WTC11 (cell line): ENCODE measurements at regions not wholly inside any gene's neighbourhood (a gene's known extent, or its start where the extent isn't known, plus 50 kb on each side); places are given as distances from the start of the nearest gene placed in this dataset.

Experiments
- ATAC-seq: fragments of 200-7000 bp; cut with Tn5 transposase; 2 replicates; pipeline ENCODE4 v1.10.0; 2021; ENCODE audit warnings: mild to moderate bottlenecking, moderate library complexity
- CTCF ChIA-PET: fragments of 300-600 bp; sonication (Branson Sonifier 250); formaldehyde crosslinking; loops from one replicate; lab custom pipeline; 2021; ENCODE audit warnings: antibody characterized with exemption; lab: Charles Lee
- POLR2A ChIA-PET: fragments of 350-600 bp; sonication (Branson Sonifier 250); formaldehyde crosslinking; loops from one replicate; lab custom pipeline; 2021; ENCODE audit warnings: antibody characterized with exemption; lab: Charles Lee
- DNase-seq: peaks from one replicate; pipeline ENCODE4 v3.0.0; 2021; ENCODE audit warnings: low spot score
- H3K27ac Mint-ChIP-seq: 2 replicates; pipeline ENCODE4 v1.8.0; 2021; ENCODE audit warnings: mixed read lengths
- H3K27me3 Mint-ChIP-seq: 2 replicates; pipeline ENCODE4 v1.8.0; 2021; ENCODE audit warnings: low read depth, mild to moderate bottlenecking, moderate library complexity, mixed read lengths
- H3K36me3 Mint-ChIP-seq: 2 replicates; pipeline ENCODE4 v1.8.0; 2021; ENCODE audit warnings: mixed read lengths
- H3K4me1 Mint-ChIP-seq: 2 replicates; pipeline ENCODE4 v1.8.0; 2022; ENCODE audit warnings: mixed read lengths
- H3K4me3 Mint-ChIP-seq: 2 replicates; pipeline ENCODE4 v1.8.0; 2021; ENCODE audit warnings: mild to moderate bottlenecking, moderate library complexity, mixed read lengths
- H3K9me3 Mint-ChIP-seq: 2 replicates; pipeline ENCODE4 v1.8.0; 2021; ENCODE audit warnings: mixed read lengths
- AFF4 ChIP-seq: sonication (generic); formaldehyde crosslinking; IDR thresholded peaks from 2 replicates; pipeline ENCODE4 v1.8.1; 2023; ENCODE audit warnings: mild to moderate bottlenecking, missing genetic modification reagents, borderline replicate concordance
- ATF3 ChIP-seq: sonication (generic); formaldehyde crosslinking; conservative IDR thresholded peaks from 2 replicates; pipeline ENCODE4 v1.8.1; 2022; ENCODE audit warnings: mild to moderate bottlenecking, missing genetic modification reagents
- CBFB ChIP-seq: sonication (generic); formaldehyde crosslinking; IDR thresholded peaks from 2 replicates; pipeline ENCODE4 v1.8.1; 2022; ENCODE audit warnings: mild to moderate bottlenecking, low read depth, missing genetic modification reagents
- CREM ChIP-seq: sonication (generic); formaldehyde crosslinking; IDR thresholded peaks from 2 replicates; pipeline ENCODE4 v1.8.1; 2022; ENCODE audit warnings: mild to moderate bottlenecking, missing genetic modification reagents, moderate library complexity
- ELF4 ChIP-seq: sonication (generic); formaldehyde crosslinking; IDR thresholded peaks from 2 replicates; pipeline ENCODE4 v1.8.1; 2022; ENCODE audit warnings: low read depth, mild to moderate bottlenecking, moderate library complexity, missing genetic modification reagents
- ESRRA ChIP-seq: sonication (generic); formaldehyde crosslinking; IDR thresholded peaks from 2 replicates; pipeline ENCODE4 v1.8.1; 2022; ENCODE audit warnings: mild to moderate bottlenecking, missing genetic modification reagents, borderline replicate concordance
- GABPB1 ChIP-seq: sonication (generic); formaldehyde crosslinking; IDR thresholded peaks from 2 replicates; pipeline ENCODE4 v1.8.1; 2023; ENCODE audit warnings: mild to moderate bottlenecking, missing genetic modification reagents
- IRF2 ChIP-seq: sonication (generic); formaldehyde crosslinking; IDR thresholded peaks from 2 replicates; pipeline ENCODE4 v1.8.0; 2022; ENCODE audit warnings: low read depth, missing genetic modification reagents, borderline replicate concordance
- NR1H2 ChIP-seq: sonication (generic); formaldehyde crosslinking; IDR thresholded peaks from 2 replicates; pipeline ENCODE4 v1.9.0; 2021; ENCODE audit warnings: mild to moderate bottlenecking, moderate library complexity, missing genetic modification reagents
- OVOL2 ChIP-seq: fragments of 250-450 bp; sonication (Bioruptor Pico); IDR thresholded peaks from 2 replicates; pipeline ENCODE4 v1.9.0; 2021; ENCODE audit warnings: mild to moderate bottlenecking, borderline replicate concordance
- PRRX2 ChIP-seq: fragments of 250-450 bp; sonication (Bioruptor Pico); IDR thresholded peaks from 2 replicates; pipeline ENCODE4 v1.8.0; 2021; ENCODE audit warnings: mild to moderate bottlenecking
- SMAD4 ChIP-seq: sonication (generic); formaldehyde crosslinking; IDR thresholded peaks from 2 replicates; pipeline ENCODE4 v1.8.0; 2022; ENCODE audit warnings: mild to moderate bottlenecking, missing genetic modification reagents
- SP1 ChIP-seq: sonication (generic); formaldehyde crosslinking; conservative IDR thresholded peaks from 2 replicates; pipeline ENCODE4 v1.8.1; 2022; ENCODE audit warnings: missing genetic modification reagents
- STAT6 ChIP-seq: sonication (generic); formaldehyde crosslinking; conservative IDR thresholded peaks from 2 replicates; pipeline ENCODE4 v1.8.1; 2023; ENCODE audit warnings: mild to moderate bottlenecking, low read depth, missing genetic modification reagents, moderate library complexity
- ZBTB21 ChIP-seq: sonication (generic); formaldehyde crosslinking; IDR thresholded peaks from 2 replicates; pipeline ENCODE4 v1.8.1; 2023; ENCODE audit warnings: mild to moderate bottlenecking, missing genetic modification reagents, borderline replicate concordance
- ZNF219 ChIP-seq: sonication (generic); formaldehyde crosslinking; IDR thresholded peaks from 2 replicates; pipeline ENCODE4 v1.8.0; 2023; ENCODE audit warnings: missing genetic modification reagents, mild to moderate bottlenecking, borderline replicate concordance
- ZNF317 ChIP-seq: sonication (generic); formaldehyde crosslinking; IDR thresholded peaks from 2 replicates; pipeline ENCODE4 v1.8.1; 2023; ENCODE audit warnings: low read depth, mild to moderate bottlenecking, moderate library complexity, missing genetic modification reagents, borderline replicate concordance
- ZNF416 ChIP-seq: fragments of 250-450 bp; sonication (Bioruptor Pico); IDR thresholded peaks from 2 replicates; pipeline ENCODE4 v1.9.0; 2021; ENCODE audit warnings: mild to moderate bottlenecking, inconsistent platforms
- ZNF423 ChIP-seq: fragments of 250-450 bp; sonication (Bioruptor Pico); IDR thresholded peaks from 2 replicates; pipeline ENCODE4 v2.1.2; 2022; ENCODE audit warnings: mild to moderate bottlenecking, moderate library complexity
- TF ChIP-seq, protein P1 (sequence below): sonication (generic); formaldehyde crosslinking; IDR thresholded peaks from 2 replicates; pipeline ENCODE4 v1.8.1; 2022; ENCODE audit warnings: mild to moderate bottlenecking, missing genetic modification reagents, moderate library complexity, borderline replicate concordance

GRCh38 chr3:72248389-72248761 is 463.4 kb upstream of the PROK2 start:
- CTCF ChIA-PET: no interaction called here
- POLR2A ChIA-PET: no interaction called here
- ATAC-seq (no peak), DNase-seq (no peak)
- no peak overlapping the region for H3K4me3 Mint-ChIP-seq
- H3K36me3 Mint-ChIP-seq: peaks cover 10% of the 10 kb centered on the region
- H3K27ac Mint-ChIP-seq: no peak overlapping the region
- no peaks in the 10 kb centered on the region for H3K27me3 Mint-ChIP-seq
- peaks cover 21% of the 10 kb centered on the region for H3K9me3 Mint-ChIP-seq
- no peaks in the 10 kb centered on the region for H3K4me1 Mint-ChIP-seq
- TF ChIP-seq CBFB (CRISPR knock-in tag): no peak
- no peak for TF ChIP-seq GABPB1 (CRISPR knock-in tag)
- no peak for TF ChIP-seq CREM
- TF ChIP-seq IRF2 (CRISPR knock-in tag): no peak
- no peak for TF ChIP-seq PRRX2 (CRISPR knock-in tag)
- no peak for TF ChIP-seq ZNF416 (CRISPR knock-in tag)
- TF ChIP-seq, protein P1, sequence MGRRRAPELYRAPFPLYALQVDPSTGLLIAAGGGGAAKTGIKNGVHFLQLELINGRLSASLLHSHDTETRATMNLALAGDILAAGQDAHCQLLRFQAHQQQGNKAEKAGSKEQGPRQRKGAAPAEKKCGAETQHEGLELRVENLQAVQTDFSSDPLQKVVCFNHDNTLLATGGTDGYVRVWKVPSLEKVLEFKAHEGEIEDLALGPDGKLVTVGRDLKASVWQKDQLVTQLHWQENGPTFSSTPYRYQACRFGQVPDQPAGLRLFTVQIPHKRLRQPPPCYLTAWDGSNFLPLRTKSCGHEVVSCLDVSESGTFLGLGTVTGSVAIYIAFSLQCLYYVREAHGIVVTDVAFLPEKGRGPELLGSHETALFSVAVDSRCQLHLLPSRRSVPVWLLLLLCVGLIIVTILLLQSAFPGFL (CRISPR knock-in tag): no peak
- no peak for TF ChIP-seq ZNF219
- no peak for TF ChIP-seq STAT6 (CRISPR knock-in tag)
- no peak for TF ChIP-seq ZNF423 (CRISPR knock-in tag)
- no peak for TF ChIP-seq AFF4 (CRISPR knock-in tag)
- TF ChIP-seq SMAD4 (CRISPR knock-in tag): no peak
- TF ChIP-seq NR1H2 (CRISPR knock-in tag): no peak
- no peak for TF ChIP-seq ZBTB21 (CRISPR knock-in tag)

- ATAC-seq (no peak), DNase-seq (no peak)
- ChIA-PET CTCF (no interaction called here), POLR2A (no interaction called here)
- Mint-ChIP-seq H3K27me3 (no peaks in the 10 kb centered on the region), H3K4me1 (peaks cover 4% of the 10 kb centered on the region; the same call in 1 of the 2 replicates), H3K4me3 (no peak overlapping the region), H3K9me3 (peaks cover 17% of the 10 kb centered on the region), H3K27ac (no peak overlapping the region), H3K36me3 (peaks cover 10% of the 10 kb centered on the region)
- TF ChIP-seq ZNF423 (CRISPR knock-in tag): no peak
- TF ChIP-seq ATF3 (CRISPR knock-in tag): no peak
- no peak for TF ChIP-seq OVOL2 (CRISPR knock-in tag)
- TF ChIP-seq SP1 (CRISPR knock-in tag): no peak
- no peak for TF ChIP-seq ESRRA (CRISPR knock-in tag)
- no peak for TF ChIP-seq ELF4
- no peak for TF ChIP-seq ZNF317 (CRISPR knock-in tag)
Observed at GRCh38 chr3:72247645-72248388, 462.9 kb upstream of the PROK2 start.
